Effector memory CD8-positive, alpha-beta T cell (primary cell): ENCODE measurements at regions not wholly inside any gene's neighbourhood (a gene's known extent, or its start where the extent isn't known, plus 50 kb on each side); places are given as distances from the start of the nearest gene placed in this dataset.
"Not testable (repeated sequence)": the region's sequence is repeated elsewhere in the genome, so short reads cannot be mapped to it uniquely, and the experiment has no call there.

Experiments
- ATAC-seq: fragments of 150-1000 bp; cut with Tn5 transposase; replicated peaks from 2 replicates; pipeline ENCODE4 v1.10.0; 2021; ENCODE audit warnings: mild to moderate bottlenecking, moderate library complexity
- DNase-seq, 3 experiments: peaks; one replicate each; pipeline ENCODE4 v3.0.0; 2021
- H3K27ac Mint-ChIP-seq, 2 donors: one replicate each; pipeline ENCODE4 v1.8.0; 2022; ENCODE audit warnings: mild to moderate bottlenecking in 2 of 2, mixed read lengths in 2 of 2, moderate library complexity in 2 of 2
- H3K27me3 Mint-ChIP-seq, 2 donors: one replicate each; pipeline ENCODE4 v1.8.0; 2022; ENCODE audit warnings: mixed read lengths in 2 of 2
- H3K36me3 Mint-ChIP-seq: one replicate; pipeline ENCODE4 v1.8.0; 2022; ENCODE audit warnings: mild to moderate bottlenecking, moderate library complexity, mixed read lengths; ENCODE audit not compliant: insufficient read depth
- H3K4me1 Mint-ChIP-seq, 2 donors: one replicate each; pipeline ENCODE4 v1.8.0; 2022; ENCODE audit warnings: low read depth in 2 of 2, mixed read lengths in 2 of 2
- H3K4me3 Mint-ChIP-seq, 2 donors: one replicate each; pipeline ENCODE4 v1.8.0; 2022; ENCODE audit warnings: mild to moderate bottlenecking in 2 of 2, mixed read lengths in 2 of 2, moderate library complexity in 2 of 2
- H3K9me3 Mint-ChIP-seq, 2 donors: one replicate each; pipeline ENCODE4 v1.8.0; 2022; ENCODE audit warnings: mixed read lengths in 2 of 2

DNA sequence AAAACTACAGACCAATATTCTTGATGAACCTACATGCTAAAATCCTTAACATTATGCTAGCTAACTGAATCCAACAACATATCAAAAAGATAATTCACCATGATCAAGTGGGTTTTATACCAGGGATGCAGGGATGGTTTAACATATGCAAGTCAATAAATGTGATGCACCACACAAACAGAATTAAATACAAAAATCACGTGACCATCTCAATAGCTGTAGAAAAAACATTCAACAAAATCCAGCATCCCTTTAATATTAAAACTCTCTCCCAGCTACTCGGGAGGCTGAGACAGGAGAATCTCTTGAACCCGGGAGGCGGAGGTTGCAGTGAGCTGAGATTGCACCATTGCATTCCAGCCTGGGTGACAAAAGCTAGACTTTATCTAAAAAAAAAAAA is 1056.8 kb downstream of the TSN start:
- peaks cover 9 to 22% of the 10 kb centered on the region in 2 donors for H3K9me3 Mint-ChIP-seq
- not testable (repeated sequence) for H3K27me3 Mint-ChIP-seq, H3K27ac Mint-ChIP-seq, H3K36me3 Mint-ChIP-seq, H3K4me1 Mint-ChIP-seq, H3K4me3 Mint-ChIP-seq, DNase-seq, ATAC-seq

DNA sequence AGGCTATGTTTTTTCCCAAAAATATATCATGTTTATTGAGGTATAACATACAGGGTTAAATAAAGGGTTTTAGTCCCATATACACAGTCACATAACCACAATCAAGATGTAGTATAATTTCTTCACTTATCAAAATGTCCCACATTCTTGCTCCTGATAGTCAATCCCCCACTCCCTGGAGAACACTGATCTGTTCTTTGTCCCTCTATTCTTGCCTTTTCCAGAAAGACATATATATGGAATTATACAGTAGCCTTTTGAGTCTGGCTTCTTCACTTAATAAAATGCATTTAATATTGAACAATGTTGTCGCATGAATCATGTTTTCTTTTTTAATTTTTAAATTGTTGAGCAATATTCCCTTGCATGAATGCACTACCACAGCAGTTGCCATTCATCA is 1059.7 kb downstream of the TSN start:
- no peak overlapping the region for H3K27ac Mint-ChIP-seq
- peaks cover 3% of the 10 kb centered on the region for H3K36me3 Mint-ChIP-seq
- DNase-seq, result no peak
- H3K4me3 Mint-ChIP-seq, result no peak overlapping the region
- no peaks in the 10 kb centered on the region for H3K4me1 Mint-ChIP-seq
- H3K9me3 Mint-ChIP-seq, result peaks cover 15 to 17% of the 10 kb centered on the region in 2 donors
- ATAC-seq, result no peak
- no peaks in the 10 kb centered on the region for H3K27me3 Mint-ChIP-seq

DNA sequence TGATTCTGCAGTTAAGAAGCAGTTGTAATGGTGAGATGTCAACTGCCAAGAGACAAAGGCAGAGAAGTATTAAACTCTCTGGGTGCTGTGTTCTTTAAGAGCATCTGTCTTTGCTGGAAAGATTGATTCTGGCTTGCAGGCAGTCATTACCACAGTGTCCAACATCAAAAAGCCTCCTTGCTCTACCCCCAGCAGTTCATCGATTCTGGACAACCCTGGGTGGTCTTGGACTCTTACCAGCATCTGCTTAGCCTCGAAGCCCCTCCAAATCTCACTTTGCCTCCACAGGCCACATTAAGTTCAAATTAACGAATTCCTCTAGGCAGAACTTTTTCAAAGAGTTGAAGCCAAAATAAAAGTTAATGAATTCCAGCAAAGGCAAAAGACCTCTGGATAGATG is 1061.4 kb downstream of the TSN start:
- H3K27ac Mint-ChIP-seq, result no peak overlapping the region

GRCh38 chr2:122822319-122822718 is 1066.9 kb downstream of the TSN start:
- ATAC-seq (no peak), DNase-seq (no peak)
- peaks cover under 1% of the 10 kb centered on the region for H3K36me3 Mint-ChIP-seq
- H3K4me3 Mint-ChIP-seq, result no peak overlapping the region
- no peaks in the 10 kb centered on the region for H3K4me1 Mint-ChIP-seq
- H3K9me3 Mint-ChIP-seq, result peaks cover 4 to 29% of the 10 kb centered on the region in 2 donors
- no peak overlapping the region for H3K27ac Mint-ChIP-seq
- H3K27me3 Mint-ChIP-seq, result no peaks in the 10 kb centered on the region

More for the DNA sequence above, 1061.4 kb downstream of the TSN start:
- DNase-seq (no peak), ATAC-seq (no peak)
- Mint-ChIP-seq H3K4me1 (no peaks in the 10 kb centered on the region), H3K36me3 (peaks cover 3% of the 10 kb centered on the region), H3K4me3 (no peak overlapping the region), H3K9me3 (peaks cover 8 to 21% of the 10 kb centered on the region in 2 donors), H3K27me3 (no peaks in the 10 kb centered on the region)

GRCh38 chr2:122830157-122830556 is 1074.7 kb downstream of the TSN start:
- Mint-ChIP-seq H3K27me3 (no peaks in the 10 kb centered on the region), H3K4me3 (no peak overlapping the region), H3K9me3 (peaks cover 8 to 11% of the 10 kb centered on the region in 2 donors), H3K27ac (no peak overlapping the region), H3K36me3 (no peaks in the 10 kb centered on the region), H3K4me1 (no peaks in the 10 kb centered on the region)
- DNase-seq (no peak), ATAC-seq (no peak)

DNA sequence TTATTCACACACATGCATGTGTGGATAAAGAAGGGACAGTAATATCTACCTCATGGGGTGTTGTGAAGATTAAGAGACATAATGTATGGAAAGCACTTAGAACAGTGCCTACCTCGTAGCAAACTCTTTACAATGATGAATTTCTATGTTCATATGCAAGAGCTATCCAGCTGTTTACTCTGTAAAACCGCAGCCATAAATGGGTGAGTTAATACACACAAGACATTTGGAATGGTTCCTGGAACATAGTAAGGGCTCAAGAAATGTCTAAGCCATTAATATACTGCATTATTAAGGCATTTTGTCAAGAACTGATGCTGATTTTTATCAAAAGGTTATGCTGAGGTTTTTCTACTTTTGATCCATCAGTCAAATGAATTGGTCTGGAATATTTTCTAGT is 1076.2 kb downstream of the TSN start:
- H3K36me3 Mint-ChIP-seq, result no peaks in the 10 kb centered on the region
- no peak for DNase-seq

DNA sequence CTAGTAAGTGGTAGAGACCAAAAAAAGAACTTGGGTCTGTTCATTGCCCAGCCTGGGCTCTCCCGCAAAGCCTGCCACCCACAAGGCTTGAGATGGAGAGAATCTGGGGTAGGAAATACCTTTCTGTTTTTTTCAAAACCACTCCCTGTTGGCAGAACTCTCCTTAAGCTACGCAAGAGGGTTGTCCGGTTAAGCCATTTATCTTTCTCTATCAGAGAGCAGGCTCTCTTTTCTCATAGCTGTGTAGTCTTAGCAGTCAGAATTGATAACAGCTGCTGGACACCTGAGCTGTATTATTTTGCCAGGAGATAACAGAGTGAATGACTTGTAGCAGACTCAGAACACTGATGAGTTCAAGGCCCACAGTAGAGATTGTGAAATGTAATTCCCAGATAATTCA is 1088.1 kb downstream of the TSN start:
- Mint-ChIP-seq H3K36me3 (no peaks in the 10 kb centered on the region), H3K4me3 (no peak overlapping the region), H3K27me3 (no peaks in the 10 kb centered on the region), H3K4me1 (no peaks in the 10 kb centered on the region), H3K27ac (no peak overlapping the region), H3K9me3 (peaks cover 4 to 8% of the 10 kb centered on the region in 2 donors)
- no peak for DNase-seq
- ATAC-seq, result no peak

More for the DNA sequence above, 1076.2 kb downstream of the TSN start:
- Mint-ChIP-seq H3K9me3 (peaks cover 8 to 11% of the 10 kb centered on the region in 2 donors), H3K27ac (no peak overlapping the region), H3K4me3 (no peak overlapping the region), H3K27me3 (no peaks in the 10 kb centered on the region), H3K4me1 (no peaks in the 10 kb centered on the region)
- no peak for ATAC-seq

- H3K27ac Mint-ChIP-seq, result no peak overlapping the region
- H3K9me3 Mint-ChIP-seq, result peaks cover 0 to 6% of the 10 kb centered on the region in 2 donors
- H3K27me3 Mint-ChIP-seq, result no peaks in the 10 kb centered on the region
- no peaks in the 10 kb centered on the region for H3K4me1 Mint-ChIP-seq
- no peak for DNase-seq
- no peak for ATAC-seq
- H3K4me3 Mint-ChIP-seq, result no peak overlapping the region
- H3K36me3 Mint-ChIP-seq, result no peaks in the 10 kb centered on the region
Measured at GRCh38 chr2:122851161-122851560, 1095.7 kb downstream of the TSN start.

GRCh38 chr2:122851972-122852531 is 1096.6 kb downstream of the TSN start:
- Mint-ChIP-seq H3K27ac (no peak overlapping the region), H3K4me3 (no peak overlapping the region), H3K36me3 (no peaks in the 10 kb centered on the region), H3K4me1 (no peaks in the 10 kb centered on the region), H3K9me3 (peaks cover 0 to 6% of the 10 kb centered on the region in 2 donors), H3K27me3 (no peaks in the 10 kb centered on the region)
- ATAC-seq (no peak), DNase-seq (no peak)

GRCh38 chr2:122856696-122857095 is 1101.2 kb downstream of the TSN start:
- no peak overlapping the region for H3K27ac Mint-ChIP-seq
- H3K4me3 Mint-ChIP-seq, result no peak overlapping the region
- no peaks in the 10 kb centered on the region for H3K36me3 Mint-ChIP-seq
- no peak for ATAC-seq
- H3K4me1 Mint-ChIP-seq, result no peaks in the 10 kb centered on the region
- H3K9me3 Mint-ChIP-seq, result peaks cover 10 to 11% of the 10 kb centered on the region in 2 donors
- H3K27me3 Mint-ChIP-seq, result no peaks in the 10 kb centered on the region
- DNase-seq, result no peak

GRCh38 chr2:122858075-122858702 is 1102.7 kb downstream of the TSN start:
- no peak overlapping the region for H3K27ac Mint-ChIP-seq
- no peaks in the 10 kb centered on the region for H3K36me3 Mint-ChIP-seq
- no peaks in the 10 kb centered on the region for H3K4me1 Mint-ChIP-seq
- H3K4me3 Mint-ChIP-seq, result no peak overlapping the region
- no peaks in the 10 kb centered on the region for H3K27me3 Mint-ChIP-seq
- no peak for ATAC-seq
- DNase-seq, result no peak
- peaks cover 10 to 13% of the 10 kb centered on the region in 2 donors for H3K9me3 Mint-ChIP-seq

GRCh38 chr2:122858813-122859212 is 1103.4 kb downstream of the TSN start:
- H3K27ac Mint-ChIP-seq, result no peak overlapping the region

DNA sequence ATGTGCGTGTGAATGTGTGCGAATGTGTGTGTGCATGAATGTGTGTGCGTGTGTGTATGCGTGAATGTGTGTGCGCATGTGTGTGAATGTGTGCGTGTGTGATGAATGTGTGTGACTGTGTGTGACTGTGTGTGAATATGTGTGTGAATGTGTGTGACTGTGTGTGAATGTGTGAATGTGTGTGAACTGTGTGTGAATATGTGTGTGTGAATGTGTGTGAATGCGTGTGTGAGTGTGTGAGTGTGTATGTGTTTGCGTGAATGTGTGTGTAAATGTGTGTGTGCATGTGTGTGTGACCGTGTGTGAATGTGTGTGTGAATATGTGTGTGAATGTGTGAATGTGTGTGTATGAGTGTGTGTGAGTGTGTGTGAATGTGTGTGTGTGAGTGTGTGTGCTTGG is 1103.8 kb downstream of the TSN start:
- DNase-seq (no peak), ATAC-seq (no peak)
- no peaks in the 10 kb centered on the region for H3K36me3 Mint-ChIP-seq
- no peak overlapping the region for H3K27ac Mint-ChIP-seq
- no peaks in the 10 kb centered on the region for H3K27me3 Mint-ChIP-seq
- H3K9me3 Mint-ChIP-seq, result peaks cover 11 to 18% of the 10 kb centered on the region in 2 donors
- no peak overlapping the region for H3K4me3 Mint-ChIP-seq
- no peaks in the 10 kb centered on the region for H3K4me1 Mint-ChIP-seq

More at GRCh38 chr2:122858813-122859212, 1103.4 kb downstream of the TSN start:
- no peaks in the 10 kb centered on the region for H3K27me3 Mint-ChIP-seq
- H3K9me3 Mint-ChIP-seq, result peaks cover 11 to 18% of the 10 kb centered on the region in 2 donors
- no peaks in the 10 kb centered on the region for H3K4me1 Mint-ChIP-seq
- no peaks in the 10 kb centered on the region for H3K36me3 Mint-ChIP-seq
- DNase-seq, result no peak
- ATAC-seq, result no peak
- H3K4me3 Mint-ChIP-seq, result no peak overlapping the region

GRCh38 chr2:122863532-122863931 is 1108.1 kb downstream of the TSN start:
- Mint-ChIP-seq H3K4me1 (no peaks in the 10 kb centered on the region), H3K4me3 (no peak overlapping the region), H3K27me3 (no peaks in the 10 kb centered on the region), H3K9me3 (peaks cover 13 to 25% of the 10 kb centered on the region in 2 donors), H3K36me3 (no peaks in the 10 kb centered on the region), H3K27ac (no peak overlapping the region)
- DNase-seq, result no peak
- no peak for ATAC-seq
